GM18870 (cell line): ENCODE measurements at regions not wholly inside any gene's neighbourhood (a gene's known extent, or its start where the extent isn't known, plus 50 kb on each side); places are given as distances from the start of the nearest gene placed in this dataset.

Experiments
- ATAC-seq: cut with Tn5 transposase; IDR thresholded peaks from one replicate; pipeline ENCODE4 v1.9.1; 2021; ENCODE audit warnings: moderate library complexity; ENCODE audit not compliant: unreplicated experiment

- ATAC-seq: no peak
Observed at GRCh38 chr11:11757909-11758308, 83.9 kb upstream of the USP47 start.

- ATAC-seq: no peak
Observed at GRCh38 chr11:11756718-11757117, 85.1 kb upstream of the USP47 start.

- ATAC-seq: no peak
Observed at GRCh38 chr11:11755871-11756270, 85.9 kb upstream of the USP47 start.

GRCh38 chr11:11752679-11753078, 89.1 kb upstream of the USP47 start:
- ATAC-seq: no peak

GRCh38 chr11:11750017-11750878, 91.5 kb upstream of the USP47 start:
- ATAC-seq: no peak

GRCh38 chr11:11748706-11749365, 92.9 kb upstream of the USP47 start:
- ATAC-seq: no peak

- ATAC-seq: no peak
Observed at GRCh38 chr11:11747570-11747969, 94.2 kb upstream of the USP47 start.

GRCh38 chr11:11746449-11746848, 95.3 kb upstream of the USP47 start:
- ATAC-seq: no peak

GRCh38 chr11:11743216-11743615, 98.6 kb upstream of the USP47 start:
- ATAC-seq: no peak

GRCh38 chr11:11742486-11742885, 99.3 kb upstream of the USP47 start:
- no peak for ATAC-seq

- no peak for ATAC-seq
Observed at GRCh38 chr11:11740836-11741235, 100.9 kb upstream of the USP47 start.

GRCh38 chr11:11740073-11740702, 101.6 kb upstream of the USP47 start:
- no peak for ATAC-seq

- ATAC-seq: no peak
Observed at GRCh38 chr11:11738370-11738769, 103.4 kb upstream of the USP47 start.

GRCh38 chr11:11735586-11735985, 106.2 kb upstream of the USP47 start:
- ATAC-seq: no peak

GRCh38 chr11:11733246-11733747, 108.5 kb upstream of the USP47 start:
- ATAC-seq: no peak

- no peak for ATAC-seq
Observed at GRCh38 chr11:11732116-11732515, 109.7 kb upstream of the USP47 start.

GRCh38 chr11:11731311-11732083, 109.7 kb upstream of the GALNT18 start:
- no peak for ATAC-seq

- no peak for ATAC-seq
Observed at GRCh38 chr11:11728386-11728785, 106.6 kb upstream of the GALNT18 start.

- ATAC-seq: no peak
Observed at GRCh38 chr11:11725438-11725837, 103.6 kb upstream of the GALNT18 start.

GRCh38 chr11:11724994-11725393, 103.2 kb upstream of the GALNT18 start:
- ATAC-seq: no peak

- no peak for ATAC-seq
Observed at GRCh38 chr11:11722861-11723260, 101.1 kb upstream of the GALNT18 start.
